Left ventricle myocardium inferior (tissue), 1 donor: ENCODE measurements at regions not wholly inside any gene's neighbourhood (a gene's known extent, or its start where the extent isn't known, plus 50 kb on each side); places are given as distances from the start of the nearest gene placed in this dataset.

Source experiments
- DNase-seq: peaks from one replicate; pipeline ENCODE4 v3.0.0-alpha.2; 2020
- H3K27ac ChIP-seq: fragments of 200-600 bp; replicated peaks from 2 replicates; pipeline ENCODE4 v1.8.0; 2021
- H3K27me3 ChIP-seq: fragments of 200-600 bp; 2 replicates; pipeline ENCODE4 v1.8.0; 2021; ENCODE audit warnings: low read depth
- H3K36me3 ChIP-seq: fragments of 200-600 bp; 2 replicates; pipeline ENCODE4 v1.8.0; 2021
- H3K4me1 ChIP-seq: fragments of 200-600 bp; 2 replicates; pipeline ENCODE4 v1.8.0; 2021
- H3K4me3 ChIP-seq: fragments of 200-600 bp; 2 replicates; pipeline ENCODE4 v1.8.0; 2021; ENCODE audit warnings: mild to moderate bottlenecking, moderate library complexity
- H3K9me3 ChIP-seq: fragments of 200-600 bp; replicated peaks from 2 replicates; pipeline ENCODE4 v1.8.0; 2021
- CTCF ChIP-seq: fragments of 200-600 bp; IDR thresholded peaks from 2 replicates; pipeline ENCODE4 v1.8.0; 2021; ENCODE audit warnings: antibody characterized with exemption, mild to moderate bottlenecking, borderline replicate concordance
- intact Hi-C: fragments of 100-400 bp; cut with micrococcal nuclease; formaldehyde crosslinking; loops from one replicate; pipeline ENCODE4 v1.11.0; 2022
- donor health status: DM: no; HTN: yes; CAD: no; lungs with severe emphysema.

- no peaks in the 10 kb centered on the region for H3K27me3 ChIP-seq
- peaks cover 35% of the 10 kb centered on the region for H3K9me3 ChIP-seq
- no peak overlapping the region for H3K27ac ChIP-seq
- no peak for TF ChIP-seq CTCF
- intact Hi-C loops: no loop called here
- H3K36me3 ChIP-seq: no peaks in the 10 kb centered on the region
- no peak overlapping the region for H3K4me3 ChIP-seq
- no peaks in the 10 kb centered on the region for H3K4me1 ChIP-seq
- DNase-seq: no peak
Observed at GRCh38 chr20:6311097-6311496, 188.3 kb upstream of the FERMT1 start.

- Histone ChIP-seq H3K27ac (no peak overlapping the region), H3K9me3 (peaks cover 5% of the 10 kb centered on the region), H3K4me3 (no peak overlapping the region), H3K4me1 (no peaks in the 10 kb centered on the region), H3K36me3 (no peaks in the 10 kb centered on the region), H3K27me3 (no peaks in the 10 kb centered on the region)
- intact Hi-C loops: no loop called here
- TF ChIP-seq CTCF: no peak
- no peak for DNase-seq
Observed at GRCh38 chr20:6305536-6305935, 182.7 kb upstream of the FERMT1 start.

GRCh38 chr20:6302041-6302440 lies 179.2 kb upstream of the FERMT1 start:
- Histone ChIP-seq H3K4me1 (no peaks in the 10 kb centered on the region), H3K4me3 (no peak overlapping the region), H3K36me3 (no peaks in the 10 kb centered on the region), H3K27me3 (no peaks in the 10 kb centered on the region), H3K27ac (no peak overlapping the region), H3K9me3 (peaks cover 5% of the 10 kb centered on the region)
- no peak for DNase-seq
- no peak for TF ChIP-seq CTCF
- intact Hi-C loops: no loop called here

- intact Hi-C loops: no loop called here
- DNase-seq: no peak
- H3K4me3 ChIP-seq: no peak overlapping the region
- H3K36me3 ChIP-seq: no peaks in the 10 kb centered on the region
- no peak for TF ChIP-seq CTCF
- H3K4me1 ChIP-seq: no peaks in the 10 kb centered on the region
- H3K27ac ChIP-seq: no peak overlapping the region
- peaks cover 5% of the 10 kb centered on the region for H3K9me3 ChIP-seq
- H3K27me3 ChIP-seq: no peaks in the 10 kb centered on the region
Observed at GRCh38 chr20:6299456-6299855, 176.6 kb upstream of the FERMT1 start.

GRCh38 chr20:6298049-6298448 lies 175.2 kb upstream of the FERMT1 start:
- Histone ChIP-seq H3K36me3 (no peaks in the 10 kb centered on the region), H3K27me3 (no peaks in the 10 kb centered on the region), H3K27ac (no peak overlapping the region), H3K4me3 (no peak overlapping the region), H3K9me3 (peaks cover 5% of the 10 kb centered on the region), H3K4me1 (no peaks in the 10 kb centered on the region)
- DNase-seq: no peak
- no peak for TF ChIP-seq CTCF
- intact Hi-C loops: no loop called here

- no peak overlapping the region for H3K27ac ChIP-seq
- no peak overlapping the region for H3K4me3 ChIP-seq
- TF ChIP-seq CTCF: no peak
- intact Hi-C loops: no loop called here
- H3K4me1 ChIP-seq: no peaks in the 10 kb centered on the region
- no peak for DNase-seq
- H3K9me3 ChIP-seq: no peaks in the 10 kb centered on the region
- no peaks in the 10 kb centered on the region for H3K27me3 ChIP-seq
- no peaks in the 10 kb centered on the region for H3K36me3 ChIP-seq
Observed at GRCh38 chr20:6295867-6296256, 173.0 kb upstream of the FERMT1 start.
